Ishikawa (cell line): ENCODE measurements at regions not wholly inside any gene's neighbourhood (a gene's known extent, or its start where the extent isn't known, plus 50 kb on each side); places are given as distances from the start of the nearest gene placed in this dataset.

Source experiments
- CEBPB ChIP-seq: IDR thresholded peaks from 2 replicates; pipeline ENCODE4 v1.6.1; 2012
- CREB1 ChIP-seq: IDR thresholded peaks from 2 replicates; pipeline ENCODE4 v1.6.1; 2012; ENCODE audit warnings: low read depth
- EGR1 ChIP-seq: IDR thresholded peaks from 2 replicates; pipeline ENCODE4 v1.6.1; 2012
- EP300 ChIP-seq: IDR thresholded peaks from 2 replicates; pipeline ENCODE4 v1.6.1; 2012; ENCODE audit warnings: borderline replicate concordance
- NFIC ChIP-seq: IDR thresholded peaks from 2 replicates; pipeline ENCODE4 v1.6.1; 2012
- RAD21 ChIP-seq: IDR thresholded peaks from 2 replicates; pipeline ENCODE4 v1.6.1; 2012; ENCODE audit warnings: low read depth
- TAF1 ChIP-seq: IDR thresholded peaks from 2 replicates; pipeline ENCODE4 v1.6.1; 2012; ENCODE audit warnings: low read depth, mild to moderate bottlenecking
- TEAD4 ChIP-seq: IDR thresholded peaks from 2 replicates; pipeline ENCODE4 v1.6.1; 2012
- YY1 ChIP-seq: IDR thresholded peaks from 2 replicates; pipeline ENCODE4 v1.6.1; 2012; ENCODE audit warnings: low read depth
- ZBTB7A ChIP-seq: IDR thresholded peaks from 2 replicates; pipeline ENCODE4 v1.6.1; 2012; ENCODE audit warnings: low read depth
- TF ChIP-seq, protein P1 (sequence below): IDR thresholded peaks from 2 replicates; pipeline ENCODE4 v1.6.1; 2012; ENCODE audit warnings: low read depth, mild to moderate bottlenecking
- TF ChIP-seq, protein P2 (sequence below): IDR thresholded peaks from 2 replicates; pipeline ENCODE4 v1.6.1; 2012

DNA sequence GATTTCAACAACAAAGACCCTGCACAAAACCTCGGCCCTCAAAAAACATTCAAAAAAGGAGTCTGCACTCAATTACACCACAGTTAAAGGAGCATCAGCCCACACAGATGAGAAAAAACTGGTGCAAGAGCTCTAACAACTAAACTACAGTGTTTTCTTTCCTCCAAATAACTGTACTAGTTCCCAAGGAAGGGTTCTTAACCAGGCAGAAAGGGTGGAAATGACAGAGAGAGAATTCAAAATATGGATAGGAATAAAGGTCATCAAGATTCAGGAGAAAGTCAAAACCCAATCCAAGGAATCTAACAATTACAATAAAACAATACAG lies 176.4 kb upstream of the TRPC4 start:
- no peak for TF ChIP-seq ZBTB7A
- TF ChIP-seq YY1, result no peak
- TF ChIP-seq, protein P1, sequence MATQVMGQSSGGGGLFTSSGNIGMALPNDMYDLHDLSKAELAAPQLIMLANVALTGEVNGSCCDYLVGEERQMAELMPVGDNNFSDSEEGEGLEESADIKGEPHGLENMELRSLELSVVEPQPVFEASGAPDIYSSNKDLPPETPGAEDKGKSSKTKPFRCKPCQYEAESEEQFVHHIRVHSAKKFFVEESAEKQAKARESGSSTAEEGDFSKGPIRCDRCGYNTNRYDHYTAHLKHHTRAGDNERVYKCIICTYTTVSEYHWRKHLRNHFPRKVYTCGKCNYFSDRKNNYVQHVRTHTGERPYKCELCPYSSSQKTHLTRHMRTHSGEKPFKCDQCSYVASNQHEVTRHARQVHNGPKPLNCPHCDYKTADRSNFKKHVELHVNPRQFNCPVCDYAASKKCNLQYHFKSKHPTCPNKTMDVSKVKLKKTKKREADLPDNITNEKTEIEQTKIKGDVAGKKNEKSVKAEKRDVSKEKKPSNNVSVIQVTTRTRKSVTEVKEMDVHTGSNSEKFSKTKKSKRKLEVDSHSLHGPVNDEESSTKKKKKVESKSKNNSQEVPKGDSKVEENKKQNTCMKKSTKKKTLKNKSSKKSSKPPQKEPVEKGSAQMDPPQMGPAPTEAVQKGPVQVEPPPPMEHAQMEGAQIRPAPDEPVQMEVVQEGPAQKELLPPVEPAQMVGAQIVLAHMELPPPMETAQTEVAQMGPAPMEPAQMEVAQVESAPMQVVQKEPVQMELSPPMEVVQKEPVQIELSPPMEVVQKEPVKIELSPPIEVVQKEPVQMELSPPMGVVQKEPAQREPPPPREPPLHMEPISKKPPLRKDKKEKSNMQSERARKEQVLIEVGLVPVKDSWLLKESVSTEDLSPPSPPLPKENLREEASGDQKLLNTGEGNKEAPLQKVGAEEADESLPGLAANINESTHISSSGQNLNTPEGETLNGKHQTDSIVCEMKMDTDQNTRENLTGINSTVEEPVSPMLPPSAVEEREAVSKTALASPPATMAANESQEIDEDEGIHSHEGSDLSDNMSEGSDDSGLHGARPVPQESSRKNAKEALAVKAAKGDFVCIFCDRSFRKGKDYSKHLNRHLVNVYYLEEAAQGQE, result no peak
- TF ChIP-seq CREB1, result no peak
- no peak for TF ChIP-seq EP300
- no peak for TF ChIP-seq CEBPB
- TF ChIP-seq, protein P2, sequence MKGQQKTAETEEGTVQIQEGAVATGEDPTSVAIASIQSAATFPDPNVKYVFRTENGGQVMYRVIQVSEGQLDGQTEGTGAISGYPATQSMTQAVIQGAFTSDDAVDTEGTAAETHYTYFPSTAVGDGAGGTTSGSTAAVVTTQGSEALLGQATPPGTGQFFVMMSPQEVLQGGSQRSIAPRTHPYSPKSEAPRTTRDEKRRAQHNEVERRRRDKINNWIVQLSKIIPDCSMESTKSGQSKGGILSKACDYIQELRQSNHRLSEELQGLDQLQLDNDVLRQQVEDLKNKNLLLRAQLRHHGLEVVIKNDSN, result no peak
- TF ChIP-seq EGR1, result no peak
- no peak for TF ChIP-seq TEAD4
- no peak for TF ChIP-seq TAF1
- TF ChIP-seq RAD21, result no peak
- TF ChIP-seq NFIC, result no peak
